GM12878 (cell line): ENCODE measurements at regions not wholly inside any gene's neighbourhood (a gene's known extent, or its start where the extent isn't known, plus 50 kb on each side); places are given as distances from the start of the nearest gene placed in this dataset.

Source experiments
- ATAC-seq: fragments of 200-7000 bp; cut with Tn5 transposase; 3 replicates; pipeline ENCODE4 v1.9.1; 2020; ENCODE audit warnings: mild to moderate bottlenecking, moderate library complexity
- BruUV-seq: library from RNA; stranded (reverse); fragments of 400-500 nt; replicated peaks from 2 replicates; lab custom pipeline; 2021; lab: Mats Ljungman, UMichigan
- CTCF ChIA-PET: fragments of 300-600 bp; sonication (Branson Sonifier 250); formaldehyde crosslinking; extraction: SDS; loops from one replicate; lab custom pipeline; 2021; ENCODE audit warnings: inconsistent platforms; lab: Yijun Ruan, JAX
- POLR2A ChIA-PET: fragments of 350-600 bp; formaldehyde crosslinking; extraction: SDS; loops from one replicate; lab custom pipeline; 2021; ENCODE audit warnings: inconsistent platforms; lab: Charles Lee
- RAD21 ChIA-PET: fragments of 300-600 bp; sonication (Branson Sonifier 250); formaldehyde crosslinking; loops from one replicate; lab custom pipeline; 2023; ENCODE audit warnings: antibody characterized with exemption; ENCODE audit not compliant: unreplicated experiment; lab: Charles Lee
- SMC1A ChIA-PET: fragments of 300-600 bp; sonication (Branson Sonifier 250); formaldehyde crosslinking; loops from one replicate; lab custom pipeline; 2023; ENCODE audit not compliant: unreplicated experiment, uncharacterized antibody; lab: Charles Lee
- DNase-seq: peaks from one replicate; pipeline ENCODE4 v3.0.0-alpha.2; 2011; ENCODE audit warnings: low read depth, low spot score
- FAIRE-seq: peaks from 3 replicates; lab custom pipeline; 2011; peaks lifted over from hg19 to GRCh38; lab: Jason Lieb, UNC
- H2AFZ ChIP-seq: 2 replicates; pipeline ENCODE4 v1.6.0; 2011; ENCODE audit warnings: low read depth, low read length, control low read depth; ENCODE audit not compliant: control insufficient read depth
- H3K27ac ChIP-seq: 2 replicates; pipeline ENCODE4 v1.5.1; 2011; ENCODE audit warnings: control low read depth; ENCODE audit not compliant: control insufficient read depth, insufficient read depth
- H3K27me3 ChIP-seq, 2 experiments: replicated peaks in 1 of 2; 2 replicates each; pipeline versions ENCODE4 v1.6.0 to v1.6.1; 2011; ENCODE audit warnings: low read length in 1 of 2; ENCODE audit not compliant: control insufficient read depth in 2 of 2, insufficient read depth in 2 of 2
- H3K36me3 ChIP-seq, 2 experiments: 2 replicates each; pipeline ENCODE4 v1.5.1; 2011; ENCODE audit warnings: low read length in 1 of 2; ENCODE audit not compliant: control insufficient read depth in 2 of 2, insufficient read depth in 2 of 2
- H3K4me1 ChIP-seq: 2 replicates; pipeline ENCODE4 v1.6.1; 2011; ENCODE audit warnings: mild to moderate bottlenecking, low read length, moderate library complexity, mixed read lengths; ENCODE audit not compliant: control insufficient read depth, insufficient read depth
- H3K4me2 ChIP-seq: 2 replicates; pipeline ENCODE4 v1.6.0; 2011; ENCODE audit warnings: control low read depth; ENCODE audit not compliant: control insufficient read depth, insufficient read depth
- H3K4me3 ChIP-seq: fragments of 200-600 bp; sonication (generic); 2 replicates; pipeline ENCODE4 v1.5.1; 2016
- H3K79me2 ChIP-seq: 2 replicates; pipeline ENCODE4 v1.6.0; 2011; ENCODE audit warnings: low read length; ENCODE audit not compliant: control insufficient read depth, insufficient read depth
- H3K9ac ChIP-seq: 2 replicates; pipeline ENCODE4 v1.8.0; 2011; ENCODE audit warnings: low read length, control low read depth, mixed read lengths; ENCODE audit not compliant: control insufficient read depth, insufficient read depth
- H3K9me3 ChIP-seq: replicated peaks from 3 replicates; pipeline ENCODE4 v1.5.1; 2011; ENCODE audit warnings: mild to moderate bottlenecking, low read length; ENCODE audit not compliant: control insufficient read depth, insufficient read depth
- H4K20me1 ChIP-seq: 2 replicates; pipeline ENCODE4 v1.6.0; 2011; ENCODE audit not compliant: control insufficient read depth, insufficient read depth
- BCL11A ChIP-seq: IDR thresholded peaks from 2 replicates; pipeline ENCODE4 v1.6.1; 2011; ENCODE audit warnings: low read depth, low read length
- CREM ChIP-seq: IDR thresholded peaks from 2 replicates; pipeline ENCODE4 v1.6.1; 2014; ENCODE audit warnings: antibody characterized with exemption, low read depth
- DPF2 ChIP-seq: fragments of 450-650 bp; IDR thresholded peaks from 2 replicates; pipeline ENCODE4 v1.6.1; 2017; ENCODE audit warnings: mild to moderate bottlenecking
- IRF4 ChIP-seq: IDR thresholded peaks from 2 replicates; pipeline ENCODE4 v1.6.1; 2011; ENCODE audit warnings: low read depth, low read length
- JUNB ChIP-seq: IDR thresholded peaks from 2 replicates; pipeline ENCODE4 v1.6.1; 2016; ENCODE audit warnings: antibody characterized with exemption, mild to moderate bottlenecking
- KDM1A ChIP-seq: fragments of 200-600 bp; sonication (generic); IDR thresholded peaks from 2 replicates; pipeline ENCODE4 v1.6.1; 2016; ENCODE audit warnings: borderline replicate concordance
- MYC ChIP-seq: IDR thresholded peaks from 2 replicates; pipeline ENCODE4 v1.6.1; 2011; ENCODE audit warnings: mild to moderate bottlenecking, low read length, moderate library complexity, inconsistent platforms; ENCODE audit not compliant: insufficient read depth, insufficient replicate concordance, insufficient read length, severe bottlenecking
- NFYB ChIP-seq: IDR thresholded peaks from 2 replicates; pipeline ENCODE4 v1.6.1; 2011; ENCODE audit warnings: low read depth, mild to moderate bottlenecking, low read length, improper control_type of control experiment, moderate library complexity; ENCODE audit not compliant: insufficient read depth
- RB1 ChIP-seq: fragments of 450-650 bp; formaldehyde crosslinking; IDR thresholded peaks from 2 replicates; pipeline ENCODE4 v1.6.1; 2017; ENCODE audit warnings: mild to moderate bottlenecking, borderline replicate concordance
- RELA ChIP-seq: fragments of 450-650 bp; IDR thresholded peaks from 2 replicates; pipeline ENCODE4 v1.8.0; 2014; ENCODE audit warnings: borderline replicate concordance; ENCODE audit not compliant: partially characterized antibody
- SP1 ChIP-seq: IDR thresholded peaks from one replicate; pipeline ENCODE4 v1.6.1; 2011; ENCODE audit warnings: low read depth, low read length
- WGBS: methylation state at CpG from one replicate; pipeline ENCODE4 v1.1.6; 2016; ENCODE audit warnings: low lambda C conversion rate; ENCODE audit not compliant: insufficient replicate concordance, insufficient coverage; ENCODE audit errors: missing lambda C conversion rate; 5-methylcytosine and 5-hydroxymethylcytosine counted together
- in situ Hi-C: fragments of 300-500 bp; cut with MboI; formaldehyde crosslinking; loops from 9 replicates; pipeline ENCODE4 v1.14.3; 2018; ENCODE audit warnings: mixed read lengths
- intact Hi-C: fragments of 100-400 bp; cut with micrococcal nuclease; formaldehyde crosslinking; loops from one replicate; pipeline ENCODE4 v1.14.2; 2022; ENCODE audit not compliant: unreplicated experiment
- TF ChIP-seq, protein P1 (sequence below): fragments of 450-650 bp; IDR thresholded peaks from 2 replicates; pipeline ENCODE4 v1.6.1; 2017; ENCODE audit warnings: mild to moderate bottlenecking, low read depth, inconsistent platforms; ENCODE audit not compliant: poor library complexity, severe bottlenecking
- TF ChIP-seq, protein P2 (sequence below): fragments of 450-650 bp; conservative IDR thresholded peaks from 2 replicates; pipeline ENCODE4 v1.6.1; 2017; ENCODE audit warnings: mild to moderate bottlenecking, moderate library complexity
- TF ChIP-seq, protein P3 (sequence below): IDR thresholded peaks from 2 replicates; pipeline ENCODE4 v1.6.1; 2011; ENCODE audit warnings: low read depth, mild to moderate bottlenecking, low read length, moderate library complexity, borderline replicate concordance; ENCODE audit errors: extremely low read depth
- TF ChIP-seq, protein P4 (sequence below), 3 experiments: IDR thresholded peaks in 2 of 3; conservative IDR thresholded peaks in 1 of 3; 2 replicates each; pipeline ENCODE4 v1.5.1; 2011; ENCODE audit warnings: low read depth in 3 of 3, low read length in 3 of 3, mild to moderate bottlenecking in 3 of 3, control low read depth in 2 of 3, moderate library complexity in 2 of 3, inconsistent platforms in 1 of 3, mixed read lengths in 1 of 3; ENCODE audit not compliant: control insufficient read depth in 2 of 3, insufficient read depth in 1 of 3; ENCODE audit errors: extremely low read depth in 1 of 3
- TF ChIP-seq, protein P5 (sequence below): fragments of 450-650 bp; formaldehyde crosslinking; IDR thresholded peaks from 2 replicates; pipeline ENCODE4 v1.4.0; 2022; ENCODE audit warnings: mild to moderate bottlenecking, moderate library complexity

DNA sequence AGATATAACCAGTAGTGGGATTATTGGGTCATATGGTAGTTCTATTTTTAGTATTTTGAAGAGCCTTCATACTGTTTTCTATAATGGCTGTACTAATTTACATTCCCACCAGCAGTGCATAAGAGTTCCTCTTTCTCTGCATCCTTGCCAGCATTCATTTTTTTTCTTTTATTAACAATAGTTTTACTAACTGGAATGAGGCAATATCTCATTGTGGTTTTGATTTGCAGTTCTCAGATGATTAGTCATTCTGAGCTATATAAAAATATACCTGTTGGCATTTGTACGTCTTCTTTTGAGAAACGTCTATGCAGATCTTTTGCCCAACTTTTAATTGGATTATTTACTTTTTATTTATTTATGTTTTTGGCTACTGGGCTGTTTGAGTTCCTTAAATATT, 1579.3 kb upstream of the CDH6 start:
- FAIRE-seq (no peak), DNase-seq (no peak), ATAC-seq (no peak)
- Histone ChIP-seq H4K20me1 (no peaks in the 10 kb centered on the region), H3K27me3 (no peaks in the 10 kb centered on the region), H3K36me3 (no peaks in the 10 kb centered on the region), H3K9ac (no peak overlapping the region), H3K4me2 (no peak overlapping the region), H3K79me2 (no peaks in the 10 kb centered on the region), H3K4me3 (no peak overlapping the region), H3K27ac (no peak overlapping the region), H2AFZ (no peak overlapping the region), H3K4me1 (no peaks in the 10 kb centered on the region), H3K9me3 (no peaks in the 10 kb centered on the region)
- BruUV-seq = no TSS peak
- ChIA-PET POLR2A (no interaction called here), RAD21 (no interaction called here), CTCF (no interaction called here), SMC1A (no interaction called here)
- in situ Hi-C loops = no loop called here
- 17% methylated on average over 2 of the region's 2 CpGs for WGBS
- intact Hi-C loops = no loop called here
- TF ChIP-seq JUNB (no peak), CREM (no peak), KDM1A (no peak), MYC (no peak), SP1 (no peak), RB1 (no peak), NFYB (no peak), IRF4 (no peak), RELA (no peak), BCL11A (no peak), DPF2 (no peak)
- TF ChIP-seq, protein P1, sequence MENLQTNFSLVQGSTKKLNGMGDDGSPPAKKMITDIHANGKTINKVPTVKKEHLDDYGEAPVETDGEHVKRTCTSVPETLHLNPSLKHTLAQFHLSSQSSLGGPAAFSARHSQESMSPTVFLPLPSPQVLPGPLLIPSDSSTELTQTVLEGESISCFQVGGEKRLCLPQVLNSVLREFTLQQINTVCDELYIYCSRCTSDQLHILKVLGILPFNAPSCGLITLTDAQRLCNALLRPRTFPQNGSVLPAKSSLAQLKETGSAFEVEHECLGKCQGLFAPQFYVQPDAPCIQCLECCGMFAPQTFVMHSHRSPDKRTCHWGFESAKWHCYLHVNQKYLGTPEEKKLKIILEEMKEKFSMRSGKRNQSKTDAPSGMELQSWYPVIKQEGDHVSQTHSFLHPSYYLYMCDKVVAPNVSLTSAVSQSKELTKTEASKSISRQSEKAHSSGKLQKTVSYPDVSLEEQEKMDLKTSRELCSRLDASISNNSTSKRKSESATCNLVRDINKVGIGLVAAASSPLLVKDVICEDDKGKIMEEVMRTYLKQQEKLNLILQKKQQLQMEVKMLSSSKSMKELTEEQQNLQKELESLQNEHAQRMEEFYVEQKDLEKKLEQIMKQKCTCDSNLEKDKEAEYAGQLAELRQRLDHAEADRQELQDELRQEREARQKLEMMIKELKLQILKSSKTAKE = no peak
- TF ChIP-seq, protein P2, sequence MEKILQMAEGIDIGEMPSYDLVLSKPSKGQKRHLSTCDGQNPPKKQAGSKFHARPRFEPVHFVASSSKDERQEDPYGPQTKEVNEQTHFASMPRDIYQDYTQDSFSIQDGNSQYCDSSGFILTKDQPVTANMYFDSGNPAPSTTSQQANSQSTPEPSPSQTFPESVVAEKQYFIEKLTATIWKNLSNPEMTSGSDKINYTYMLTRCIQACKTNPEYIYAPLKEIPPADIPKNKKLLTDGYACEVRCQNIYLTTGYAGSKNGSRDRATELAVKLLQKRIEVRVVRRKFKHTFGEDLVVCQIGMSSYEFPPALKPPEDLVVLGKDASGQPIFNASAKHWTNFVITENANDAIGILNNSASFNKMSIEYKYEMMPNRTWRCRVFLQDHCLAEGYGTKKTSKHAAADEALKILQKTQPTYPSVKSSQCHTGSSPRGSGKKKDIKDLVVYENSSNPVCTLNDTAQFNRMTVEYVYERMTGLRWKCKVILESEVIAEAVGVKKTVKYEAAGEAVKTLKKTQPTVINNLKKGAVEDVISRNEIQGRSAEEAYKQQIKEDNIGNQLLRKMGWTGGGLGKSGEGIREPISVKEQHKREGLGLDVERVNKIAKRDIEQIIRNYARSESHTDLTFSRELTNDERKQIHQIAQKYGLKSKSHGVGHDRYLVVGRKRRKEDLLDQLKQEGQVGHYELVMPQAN = no peak
- TF ChIP-seq, protein P3, sequence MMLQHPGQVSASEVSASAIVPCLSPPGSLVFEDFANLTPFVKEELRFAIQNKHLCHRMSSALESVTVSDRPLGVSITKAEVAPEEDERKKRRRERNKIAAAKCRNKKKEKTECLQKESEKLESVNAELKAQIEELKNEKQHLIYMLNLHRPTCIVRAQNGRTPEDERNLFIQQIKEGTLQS = no peak
- TF ChIP-seq, protein P4, sequence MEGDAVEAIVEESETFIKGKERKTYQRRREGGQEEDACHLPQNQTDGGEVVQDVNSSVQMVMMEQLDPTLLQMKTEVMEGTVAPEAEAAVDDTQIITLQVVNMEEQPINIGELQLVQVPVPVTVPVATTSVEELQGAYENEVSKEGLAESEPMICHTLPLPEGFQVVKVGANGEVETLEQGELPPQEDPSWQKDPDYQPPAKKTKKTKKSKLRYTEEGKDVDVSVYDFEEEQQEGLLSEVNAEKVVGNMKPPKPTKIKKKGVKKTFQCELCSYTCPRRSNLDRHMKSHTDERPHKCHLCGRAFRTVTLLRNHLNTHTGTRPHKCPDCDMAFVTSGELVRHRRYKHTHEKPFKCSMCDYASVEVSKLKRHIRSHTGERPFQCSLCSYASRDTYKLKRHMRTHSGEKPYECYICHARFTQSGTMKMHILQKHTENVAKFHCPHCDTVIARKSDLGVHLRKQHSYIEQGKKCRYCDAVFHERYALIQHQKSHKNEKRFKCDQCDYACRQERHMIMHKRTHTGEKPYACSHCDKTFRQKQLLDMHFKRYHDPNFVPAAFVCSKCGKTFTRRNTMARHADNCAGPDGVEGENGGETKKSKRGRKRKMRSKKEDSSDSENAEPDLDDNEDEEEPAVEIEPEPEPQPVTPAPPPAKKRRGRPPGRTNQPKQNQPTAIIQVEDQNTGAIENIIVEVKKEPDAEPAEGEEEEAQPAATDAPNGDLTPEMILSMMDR (IDR thresholded peaks at IDR 0.05 in 2 of 3, conservative IDR thresholded peaks at IDR 0.05 in 1 of 3; ENCODE audit: control insufficient read depth in 2 of 3, extremely low read depth in 1 of 3, insufficient read depth in 1 of 3, low read depth in 3 of 3, low read length in 3 of 3) = no peak
- TF ChIP-seq, protein P5, sequence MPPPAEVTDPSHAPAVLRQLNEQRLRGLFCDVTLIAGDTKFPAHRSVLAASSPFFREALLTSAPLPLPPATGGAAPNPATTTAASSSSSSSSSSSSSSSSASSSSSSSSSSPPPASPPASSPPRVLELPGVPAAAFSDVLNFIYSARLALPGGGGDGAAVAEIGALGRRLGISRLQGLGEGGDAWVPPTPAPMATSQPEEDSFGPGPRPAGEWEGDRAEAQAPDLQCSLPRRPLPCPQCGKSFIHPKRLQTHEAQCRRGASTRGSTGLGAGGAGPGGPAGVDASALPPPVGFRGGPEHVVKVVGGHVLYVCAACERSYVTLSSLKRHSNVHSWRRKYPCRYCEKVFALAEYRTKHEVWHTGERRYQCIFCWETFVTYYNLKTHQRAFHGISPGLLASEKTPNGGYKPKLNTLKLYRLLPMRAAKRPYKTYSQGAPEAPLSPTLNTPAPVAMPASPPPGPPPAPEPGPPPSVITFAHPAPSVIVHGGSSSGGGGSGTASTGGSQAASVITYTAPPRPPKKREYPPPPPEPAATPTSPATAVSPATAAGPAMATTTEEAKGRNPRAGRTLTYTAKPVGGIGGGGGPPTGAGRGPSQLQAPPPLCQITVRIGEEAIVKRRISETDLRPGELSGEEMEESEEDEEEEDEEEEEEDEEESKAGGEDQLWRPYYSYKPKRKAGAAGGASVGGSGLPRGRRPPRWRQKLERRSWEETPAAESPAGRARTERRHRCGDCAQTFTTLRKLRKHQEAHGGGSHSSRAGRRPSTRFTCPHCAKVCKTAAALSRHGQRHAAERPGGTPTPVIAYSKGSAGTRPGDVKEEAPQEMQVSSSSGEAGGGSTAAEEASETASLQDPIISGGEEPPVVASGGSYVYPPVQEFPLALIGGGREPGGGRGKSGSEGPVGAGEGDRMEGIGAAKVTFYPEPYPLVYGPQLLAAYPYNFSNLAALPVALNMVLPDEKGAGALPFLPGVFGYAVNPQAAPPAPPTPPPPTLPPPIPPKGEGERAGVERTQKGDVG (CRISPR knock-in tag) = no peak
